CD4-positive, alpha-beta T cell treated with Interleukin-4 for 1 hour (primary cell): ENCODE measurements at regions not wholly inside any gene's neighbourhood (a gene's known extent, or its start where the extent isn't known, plus 50 kb on each side); places are given as distances from the start of the nearest gene placed in this dataset.

ENCODE experiments used
- DNase-seq, 2 donors: peaks; one replicate each; pipeline ENCODE4 v3.0.0-alpha.2; 2020 to 2022

DNA sequence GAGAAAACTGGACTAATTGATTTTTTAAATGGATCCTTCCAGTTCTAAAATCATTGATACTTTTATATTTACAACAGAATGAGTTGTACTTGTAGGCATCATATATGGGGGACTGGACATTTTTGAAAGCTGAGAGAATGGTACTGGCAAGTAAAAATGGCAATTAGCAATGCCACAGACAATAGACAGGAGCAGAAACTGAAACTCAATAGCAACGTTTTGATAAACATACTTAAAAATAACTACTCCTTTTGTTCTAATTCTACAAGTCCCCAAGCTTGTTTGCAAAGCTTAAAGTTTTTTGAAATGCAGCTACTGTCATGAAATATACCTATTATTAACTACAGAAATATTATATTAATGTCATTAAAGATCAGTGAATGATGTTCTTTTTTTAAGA is 52.8 kb upstream of the FBXL7 start:
- no peak for DNase-seq

DNA sequence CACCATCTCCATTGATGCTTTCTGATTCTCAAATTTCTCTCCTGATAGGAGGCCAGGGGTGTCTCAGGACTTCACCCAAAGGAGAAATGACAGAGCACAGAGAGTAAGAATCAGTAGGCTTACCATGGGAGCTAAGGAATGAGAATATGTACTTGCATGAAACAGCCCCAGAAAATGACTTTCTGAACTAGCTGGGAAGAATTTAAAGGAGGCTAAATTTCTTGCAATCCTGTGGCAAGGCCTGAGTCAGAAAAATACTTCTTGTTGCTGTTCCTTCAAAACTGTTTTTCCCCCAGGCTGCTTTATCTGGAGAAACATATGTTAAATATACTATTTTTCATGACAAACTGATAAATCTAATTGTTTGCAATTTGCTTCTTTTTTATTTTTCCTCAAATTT is 53.4 kb upstream of the FBXL7 start:
- DNase-seq: no peak

DNA sequence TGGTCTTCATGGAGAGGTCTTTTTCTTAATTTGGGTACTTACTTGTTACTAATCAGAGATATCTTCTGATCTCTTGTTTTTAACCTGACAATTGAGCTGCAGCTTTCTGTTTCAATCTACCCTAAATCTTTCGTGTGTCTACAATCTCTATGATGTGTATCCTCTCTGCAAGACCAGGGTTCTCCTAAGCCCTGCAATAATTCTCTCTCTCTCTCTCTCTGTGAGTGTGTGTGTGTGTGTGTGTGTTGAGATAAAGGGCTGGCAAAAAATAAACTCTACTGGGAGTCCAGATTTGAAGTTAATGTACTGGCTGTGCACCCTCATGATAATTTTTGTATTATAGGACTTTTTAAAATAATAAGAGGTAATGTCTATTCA is 57.8 kb upstream of the FBXL7 start:
- DNase-seq: no peak

DNA sequence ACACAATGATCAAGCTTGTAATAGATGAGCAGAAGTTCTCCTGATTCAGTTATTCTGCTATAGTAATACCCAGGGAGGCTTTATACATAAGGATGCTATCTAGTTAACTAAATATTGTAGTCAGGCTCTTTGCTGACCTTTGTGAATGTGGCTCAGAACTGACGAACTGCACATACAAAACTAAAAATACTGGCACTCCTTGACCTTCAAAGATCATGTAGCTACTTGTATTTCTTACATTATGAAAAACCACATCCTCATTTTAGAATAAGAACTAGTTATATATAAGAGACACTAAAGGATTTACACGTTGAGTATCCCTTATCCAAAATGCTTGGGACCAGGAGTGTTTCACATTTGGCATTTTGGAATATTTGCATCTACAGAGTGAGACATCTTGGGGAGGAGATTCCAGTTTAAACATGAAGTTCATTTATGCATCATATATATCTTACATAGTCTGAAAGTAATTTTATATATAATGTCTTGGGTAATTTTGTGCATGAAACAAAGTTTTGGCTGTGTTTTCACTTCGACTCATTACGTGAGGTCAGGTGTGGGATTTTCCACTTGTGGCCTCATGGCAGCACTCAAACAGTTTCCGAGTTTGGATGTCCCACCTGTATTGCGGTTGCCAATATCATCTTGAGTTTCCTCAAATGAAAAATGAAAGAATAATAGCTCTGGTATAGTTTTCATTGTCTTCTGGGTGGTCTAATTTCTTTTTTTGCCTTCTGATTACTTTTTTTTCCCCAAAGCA is 58.4 kb upstream of the FBXL7 start:
- no peak for DNase-seq

DNA sequence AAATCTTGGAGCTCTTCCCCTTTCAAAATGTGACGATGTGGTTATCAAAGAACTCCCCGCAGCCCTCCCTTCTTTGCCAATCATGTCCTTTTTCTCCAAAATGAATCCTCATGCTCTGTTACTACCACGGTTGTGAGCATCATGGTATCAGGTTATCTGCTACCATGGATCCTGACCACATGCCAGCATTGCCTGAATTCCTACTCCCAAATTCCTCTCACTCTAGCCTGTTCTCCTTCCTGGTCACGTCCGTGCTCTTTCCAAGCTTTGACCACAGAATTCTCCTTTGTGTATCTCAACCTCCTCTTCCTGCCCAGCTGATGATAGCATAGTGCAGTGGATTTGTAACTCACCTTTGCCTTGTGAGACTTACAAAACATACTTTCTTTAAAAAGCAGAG is 59.5 kb upstream of the FBXL7 start:
- DNase-seq: no peak

- DNase-seq: no peak
Observed at GRCh38 chr5:15439801-15440200, 60.2 kb upstream of the FBXL7 start.

DNA sequence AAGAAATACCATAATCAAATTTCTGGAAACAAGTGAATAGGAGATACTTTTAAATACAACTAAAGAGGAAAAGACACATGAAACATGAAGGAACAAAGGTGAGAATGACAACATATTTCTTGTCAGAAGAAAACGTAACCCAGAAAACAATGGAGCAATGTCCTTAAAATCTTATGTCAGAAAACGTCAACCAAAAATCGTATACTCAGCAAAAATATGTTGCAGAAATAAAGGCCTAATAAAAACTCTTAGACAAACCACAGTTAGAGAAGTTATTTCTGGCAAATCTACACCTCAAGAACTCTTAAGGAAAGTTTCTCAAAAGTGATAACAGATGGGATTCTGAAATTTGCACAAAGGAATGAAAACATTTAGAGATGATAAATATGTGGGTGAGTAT is 66.3 kb upstream of the FBXL7 start:
- DNase-seq: no peak

DNA sequence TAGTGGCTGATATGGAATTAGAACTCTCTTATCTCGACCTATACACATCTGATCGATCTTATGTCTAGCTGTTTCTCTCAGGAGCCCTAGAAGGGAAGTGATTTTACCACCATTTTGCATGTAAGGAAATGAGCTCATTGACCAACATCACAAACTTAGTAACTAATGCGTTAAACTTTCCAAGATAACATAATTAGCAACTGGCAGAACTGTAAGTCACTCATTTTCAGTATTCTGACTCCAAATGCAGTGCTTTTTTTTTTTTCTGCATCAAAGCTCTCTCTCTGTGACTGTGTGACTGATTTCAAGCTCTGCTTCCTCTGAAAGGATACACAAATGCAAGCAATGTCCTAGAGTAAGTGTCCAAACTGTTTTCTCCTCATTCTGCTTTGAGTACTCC is 68.1 kb upstream of the FBXL7 start:
- no peak for DNase-seq

DNA sequence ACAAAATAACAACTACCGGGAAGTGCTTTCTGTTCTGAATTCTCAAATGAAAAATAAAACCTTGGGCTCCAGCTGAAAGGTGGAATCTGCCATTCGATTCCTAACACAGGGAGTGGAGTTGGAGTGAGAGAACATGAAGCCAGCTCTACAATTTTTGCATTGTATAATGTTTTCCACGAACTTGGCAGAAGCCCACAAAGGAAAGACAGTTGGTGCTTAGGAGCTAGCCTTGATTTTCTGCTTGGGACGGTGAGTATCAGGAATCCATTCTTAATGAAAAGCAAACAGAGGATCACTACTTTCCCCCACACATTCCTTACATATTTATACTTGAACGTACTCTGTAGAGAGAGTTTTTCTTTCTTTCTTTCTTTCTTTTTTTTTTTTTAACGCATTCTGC is 74.2 kb upstream of the FBXL7 start:
- no peak for DNase-seq

DNA sequence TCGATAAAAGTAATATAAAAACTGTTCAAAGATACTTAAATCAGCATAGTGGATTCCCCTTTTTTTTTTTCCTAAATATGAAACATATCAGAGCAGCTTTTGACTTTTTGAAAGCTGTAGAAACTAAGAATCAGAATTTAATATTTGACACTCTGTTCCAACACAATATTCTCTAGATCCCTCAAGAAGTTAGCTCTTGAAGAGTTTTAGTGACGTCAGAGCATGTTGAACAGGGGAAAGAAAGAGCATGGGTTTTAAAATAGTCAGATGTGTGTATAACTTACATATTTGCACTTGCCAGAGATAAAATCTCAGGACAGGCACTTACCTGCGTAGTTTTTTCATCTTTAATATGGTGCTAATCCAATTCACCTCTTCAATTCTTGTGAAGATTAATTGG is 75.2 kb upstream of the FBXL7 start:
- DNase-seq: no peak

DNA sequence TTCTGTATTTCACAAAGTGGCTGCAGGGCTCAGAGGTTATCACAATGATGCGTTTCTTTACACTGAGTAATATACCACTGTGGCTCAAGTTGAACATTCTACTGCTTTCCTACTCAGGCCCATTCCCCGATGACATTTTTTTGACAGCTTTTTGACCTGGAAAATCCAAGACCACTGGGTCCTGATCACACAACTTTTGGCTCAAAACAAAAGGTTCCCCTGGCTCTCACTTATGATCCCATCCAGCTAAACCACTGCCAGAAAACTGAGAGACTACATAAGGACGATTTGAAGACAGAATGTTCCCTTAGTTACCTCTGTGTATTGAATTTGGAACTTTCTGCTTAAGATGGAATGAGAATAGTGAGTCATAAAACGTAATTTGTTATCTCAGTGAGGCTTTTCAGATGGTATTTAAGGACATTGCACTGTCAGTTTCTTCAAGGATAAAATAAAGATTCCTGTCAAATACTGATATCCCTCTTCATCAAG is 78.0 kb upstream of the FBXL7 start:
- DNase-seq: no peak

- DNase-seq: no peak
Observed at GRCh38 chr5:15421381-15421780, 78.6 kb upstream of the FBXL7 start.

- DNase-seq: no peak
Observed at GRCh38 chr5:15420201-15420600, 79.8 kb upstream of the FBXL7 start.

GRCh38 chr5:15417156-15417555 is 82.8 kb upstream of the FBXL7 start:
- no peak for DNase-seq

DNA sequence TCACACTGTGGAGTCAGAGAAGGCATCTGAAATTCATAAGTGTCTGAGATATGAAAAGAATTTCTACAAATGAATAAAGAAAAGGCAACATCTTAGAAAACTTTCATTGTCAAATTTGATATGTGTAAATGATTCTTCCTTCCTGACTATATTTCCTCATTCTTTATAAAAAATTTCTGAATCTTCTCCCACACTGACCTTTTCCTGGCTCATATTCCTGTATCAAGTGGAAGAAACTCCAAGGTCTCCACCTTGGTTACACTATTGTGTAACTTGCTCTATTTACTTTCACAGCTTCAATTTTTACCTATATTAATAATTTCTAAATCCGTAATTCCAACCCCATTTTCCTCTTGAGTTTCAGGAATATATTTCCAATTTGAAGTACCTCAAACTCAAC is 93.5 kb upstream of the FBXL7 start:
- DNase-seq: no peak

GRCh38 chr5:15393146-15393545 is 106.8 kb upstream of the FBXL7 start:
- DNase-seq: no peak

DNA sequence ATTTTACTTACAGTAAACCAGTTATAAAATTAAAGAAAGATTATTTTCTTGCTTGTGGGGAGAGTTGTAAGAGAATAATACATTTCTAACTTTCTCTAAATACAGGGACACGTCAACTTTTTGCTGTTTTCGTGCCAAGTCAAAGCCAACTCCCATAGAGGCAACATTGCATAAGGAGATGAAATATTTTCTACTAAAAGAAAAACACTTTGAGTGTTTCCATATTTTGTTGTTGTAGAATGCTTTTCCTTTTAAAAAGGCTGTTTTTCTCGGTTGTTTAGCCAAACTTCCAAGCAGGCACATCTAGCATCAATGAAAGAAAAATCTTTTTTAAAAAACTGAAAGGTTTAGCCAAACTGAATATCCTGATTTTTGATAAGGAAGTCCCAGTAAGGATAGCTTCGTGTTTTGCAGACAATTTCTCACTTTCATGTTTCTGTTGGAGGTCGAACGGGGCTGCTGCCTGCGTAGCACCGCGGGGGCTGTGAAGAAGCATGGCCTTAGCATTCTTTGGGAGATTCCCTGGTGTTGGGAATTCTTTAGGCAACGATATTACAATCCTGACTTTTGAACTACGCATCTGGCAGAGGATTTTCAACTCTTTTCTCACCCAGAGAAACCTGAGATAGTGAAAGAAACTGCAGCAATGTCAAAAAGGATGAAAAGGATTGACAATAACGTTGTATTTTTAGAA is 108.1 kb upstream of the FBXL7 start:
- no peak for DNase-seq

DNA sequence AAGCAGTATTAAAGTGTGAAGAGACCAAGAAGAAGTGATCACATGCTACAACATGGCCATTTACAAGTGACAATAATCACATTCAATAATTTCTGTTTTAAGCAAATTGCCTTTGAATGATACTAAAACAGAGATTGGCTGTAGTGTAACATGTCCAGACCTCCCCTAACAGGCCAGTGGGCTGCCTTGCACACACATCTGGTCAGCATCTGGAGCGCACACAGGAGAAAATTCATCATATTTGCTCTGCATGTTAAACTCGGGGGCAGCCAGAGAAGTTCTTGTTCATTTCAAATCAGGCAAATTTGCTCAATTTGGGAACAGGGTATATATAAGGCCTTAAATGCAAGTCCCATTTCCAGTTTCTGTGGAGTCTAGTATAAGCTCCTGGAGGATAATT is 111.1 kb upstream of the FBXL7 start:
- DNase-seq: no peak

- DNase-seq: no peak
Observed at GRCh38 chr5:15387931-15388524, 112.0 kb upstream of the FBXL7 start.

GRCh38 chr5:15386122-15386521 is 113.9 kb upstream of the FBXL7 start:
- DNase-seq: no peak

GRCh38 chr5:15385553-15385952 is 114.4 kb upstream of the FBXL7 start:
- DNase-seq: no peak

DNA sequence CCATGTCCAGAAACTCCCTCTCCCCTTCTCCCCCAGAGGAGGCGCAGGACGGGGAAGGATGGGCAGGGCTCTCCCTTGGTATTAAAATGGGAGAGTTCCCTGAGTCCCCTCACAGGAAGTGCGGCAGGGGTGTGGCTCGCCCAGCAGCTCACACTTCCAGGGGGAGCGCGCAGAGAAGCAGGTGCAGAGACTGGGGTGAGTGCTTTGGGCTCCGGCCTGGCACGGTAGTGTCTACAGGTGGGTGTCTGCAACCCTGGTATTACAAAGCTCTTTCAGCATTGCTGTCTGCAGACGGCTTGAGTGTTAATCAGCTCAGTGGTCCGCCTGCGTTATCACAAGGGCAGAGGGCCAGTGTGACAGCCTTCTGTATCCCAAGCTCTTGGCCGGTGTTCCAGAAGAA is 114.9 kb upstream of the FBXL7 start:
- DNase-seq: no peak

DNA sequence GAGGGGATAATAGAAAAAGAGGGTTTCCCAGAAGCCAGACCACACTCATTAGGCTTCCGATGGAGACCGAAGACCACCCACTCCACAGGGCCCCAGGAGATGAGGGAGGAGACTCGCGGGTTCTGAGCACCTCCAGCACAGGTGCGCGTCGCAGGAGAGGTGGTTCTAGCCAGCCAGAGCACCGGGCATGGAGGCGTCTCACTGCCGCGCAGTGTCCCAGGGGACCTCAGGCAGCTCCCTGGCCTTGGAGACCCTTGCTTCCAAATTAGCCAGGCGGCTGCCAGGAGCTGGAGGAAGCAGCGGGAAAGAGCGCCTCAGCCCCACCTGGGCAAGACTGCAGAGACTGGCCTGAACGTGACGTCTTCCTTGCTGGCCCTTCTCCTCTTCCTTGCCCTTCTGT is 115.4 kb upstream of the FBXL7 start:
- DNase-seq: no peak

GRCh38 chr5:15384176-15384575 is 115.8 kb upstream of the FBXL7 start:
- DNase-seq: no peak
